COLO829 (cell line): ENCODE measurements at regions not wholly inside any gene's neighbourhood (a gene's known extent, or its start where the extent isn't known, plus 50 kb on each side); places are given as distances from the start of the nearest gene placed in this dataset.
"Not testable (repeated sequence)": the region's sequence is repeated elsewhere in the genome, so short reads cannot be mapped to it uniquely, and the experiment has no call there.

Source experiments
- DNase-seq: peaks from one replicate; pipeline ENCODE4 v3.0.0; 2012; ENCODE audit warnings: low spot score

DNA sequence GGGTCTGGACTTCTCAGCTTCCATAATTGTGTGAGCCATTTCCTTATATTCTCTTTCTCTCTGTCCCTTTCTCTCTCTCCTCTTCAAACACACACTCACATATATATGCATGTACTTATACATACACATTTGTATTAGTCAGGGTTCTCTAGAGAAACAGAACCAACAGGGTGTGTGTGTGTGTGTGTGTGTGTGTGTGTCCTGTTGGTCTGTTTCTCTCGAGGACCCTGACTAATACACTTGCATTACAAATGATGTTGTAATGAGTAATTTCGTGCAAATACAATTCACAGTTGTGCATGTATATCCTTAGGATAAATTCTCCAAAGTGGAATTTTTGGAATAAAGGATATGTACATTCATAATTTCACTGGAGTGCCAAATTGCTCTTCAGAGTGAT, 115.3 kb downstream of the NPIPB5 start:
- no peak for DNase-seq

DNA sequence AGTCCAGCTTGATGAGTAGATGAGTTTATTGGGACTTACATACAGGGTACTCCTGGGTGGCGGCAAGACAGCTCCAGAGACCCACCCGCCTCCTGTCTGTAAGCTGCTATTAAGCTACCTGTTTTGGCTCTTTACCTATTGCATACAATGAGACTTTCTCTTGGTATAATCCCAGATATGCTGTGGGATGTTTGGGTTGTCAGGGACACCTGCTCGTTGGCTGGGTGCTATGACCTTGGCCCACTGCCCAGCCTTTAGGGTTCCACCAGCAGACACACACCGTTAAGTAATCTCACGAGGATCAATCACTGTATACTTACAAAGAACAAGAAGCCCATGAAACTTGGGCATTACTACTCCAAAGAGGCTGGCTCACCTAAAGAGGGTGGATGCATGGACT, 116.4 kb downstream of the NPIPB5 start:
- no peak for DNase-seq

DNA sequence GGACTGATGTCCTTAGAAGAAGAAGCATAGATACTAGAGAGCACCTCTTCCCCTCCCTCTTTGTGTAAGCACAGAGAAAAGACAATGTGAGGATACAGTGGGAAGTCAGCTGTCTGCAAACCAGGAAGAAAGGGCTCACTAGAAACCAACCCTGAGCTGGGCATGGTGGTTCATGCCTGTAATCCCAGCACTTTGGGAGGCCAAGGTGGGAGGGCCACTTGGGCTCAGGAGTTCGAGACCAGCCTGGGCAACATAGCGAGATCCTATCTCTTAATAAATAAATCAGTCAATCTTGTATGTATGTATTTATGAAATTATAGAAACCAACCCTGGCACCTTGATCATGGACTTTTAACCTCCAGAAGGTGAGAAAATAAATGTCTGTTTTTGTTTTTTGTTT, 118.3 kb downstream of the NPIPB5 start:
- DNase-seq, result no peak

DNA sequence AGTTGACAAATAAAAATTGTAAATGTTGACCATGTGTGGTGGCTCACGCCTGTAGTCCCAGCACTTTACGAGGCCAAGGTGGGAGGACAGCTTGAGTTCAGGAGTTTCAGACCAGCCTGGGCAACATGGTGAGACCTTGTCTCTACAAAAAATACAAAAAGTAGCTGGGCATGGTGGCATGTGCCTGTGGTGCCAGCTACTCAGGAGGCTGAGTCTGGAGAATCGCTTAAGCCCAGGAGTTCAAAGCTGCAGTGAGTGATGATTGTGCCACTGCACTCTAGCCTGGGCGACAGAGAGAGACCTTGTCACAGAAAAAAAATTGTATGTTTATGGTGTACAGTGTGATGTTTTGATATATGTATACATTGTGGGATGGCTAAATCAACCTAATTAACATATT, 119.6 kb downstream of the NPIPB5 start:
- no peak for DNase-seq

DNA sequence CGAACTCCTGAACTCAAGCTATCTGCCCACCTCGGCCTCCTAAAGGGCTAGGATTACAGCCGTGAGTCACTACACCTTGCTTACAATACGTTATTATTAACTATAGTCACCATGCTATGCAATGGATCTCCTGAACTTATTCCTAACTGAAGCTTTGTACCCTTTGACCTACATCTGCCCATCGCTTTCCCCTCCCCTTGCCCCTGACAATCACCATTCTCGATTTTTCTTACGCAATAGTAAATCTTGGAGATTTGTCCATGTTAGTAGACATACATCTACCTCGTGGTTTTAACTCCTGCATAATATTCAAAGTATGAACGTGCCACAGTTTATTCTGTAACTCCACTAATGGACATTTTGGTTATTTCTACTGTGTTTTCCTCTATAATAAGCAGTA, 120.6 kb downstream of the NPIPB5 start:
- DNase-seq, result no peak

DNA sequence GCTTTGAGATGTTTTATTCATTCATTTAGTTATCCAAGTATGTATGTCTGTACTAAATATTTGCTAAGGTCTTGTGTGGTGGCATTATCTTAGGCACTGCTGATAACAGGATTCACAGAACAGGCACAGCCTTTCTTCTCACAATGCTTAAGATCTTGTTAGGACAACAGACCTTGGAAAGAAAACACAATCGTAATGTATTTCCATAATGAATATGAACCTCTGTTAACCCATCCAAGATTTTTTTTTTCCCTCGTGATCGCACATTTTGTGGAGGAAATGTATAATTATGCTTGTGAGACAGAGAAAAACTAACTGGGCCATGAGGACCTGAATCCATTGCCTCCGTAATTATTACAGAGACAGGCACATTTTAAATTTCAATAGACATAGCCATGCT, 121.9 kb downstream of the NPIPB5 start:
- peak; percentile 83 for DNase-seq

DNA sequence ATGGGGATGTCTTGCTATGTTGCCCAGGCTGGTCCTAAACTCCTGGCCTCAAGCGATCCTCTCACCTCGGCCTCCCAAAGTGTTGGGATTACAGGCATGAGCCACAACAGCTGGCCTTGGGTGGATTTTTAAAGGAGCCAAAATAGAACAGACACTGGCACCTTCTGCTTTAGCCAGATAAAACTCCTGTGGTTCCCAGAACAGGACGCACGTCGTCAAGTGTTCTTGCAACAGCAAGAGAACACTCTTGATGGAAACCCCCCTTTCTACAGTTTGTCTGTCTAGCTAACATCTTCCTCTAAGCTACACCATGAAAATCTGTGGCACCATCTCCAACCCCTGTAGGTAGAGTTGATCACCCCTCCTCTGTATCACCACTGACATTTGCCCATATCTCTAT, 122.6 kb downstream of the NPIPB5 start:
- no peak for DNase-seq

DNA sequence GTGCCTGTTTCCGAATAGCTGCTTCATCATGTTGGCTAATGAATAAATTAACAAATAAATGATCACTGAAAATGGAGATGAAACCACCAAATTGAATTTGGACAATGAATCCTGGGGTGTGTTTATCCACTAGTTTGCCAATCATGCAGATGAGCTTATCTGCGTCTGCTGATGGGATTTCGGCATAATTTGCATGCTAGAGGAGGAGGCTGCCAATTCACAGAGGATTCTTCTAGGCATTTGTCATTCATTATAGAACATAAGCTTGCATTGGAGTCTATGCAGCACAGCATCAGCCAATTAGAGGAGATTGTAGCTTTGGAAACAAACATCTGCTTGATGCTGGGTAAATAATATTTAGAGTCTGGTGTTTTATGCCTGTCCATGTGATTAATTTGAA, 123.1 kb downstream of the NPIPB5 start:
- no peak for DNase-seq

DNA sequence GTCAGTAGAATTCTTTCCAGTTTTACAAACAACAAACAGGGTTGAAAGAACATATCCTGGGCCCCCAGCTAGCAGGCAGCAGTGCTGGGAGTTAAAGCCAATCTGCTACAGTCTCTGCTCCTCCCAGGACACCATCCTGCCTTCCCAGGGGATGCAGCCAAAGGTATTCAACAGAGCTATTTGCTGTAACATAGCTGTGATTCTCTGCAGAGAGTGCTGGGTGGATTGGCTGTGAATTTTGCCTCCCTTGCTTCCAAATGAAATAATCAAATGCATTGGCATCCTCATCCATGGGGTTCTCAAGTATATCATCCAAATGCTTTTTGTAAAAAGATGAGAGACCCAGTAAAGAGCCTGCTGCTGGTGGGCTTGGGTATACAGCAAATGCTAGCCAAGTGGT, 124.3 kb downstream of the NPIPB5 start:
- no peak for DNase-seq

DNA sequence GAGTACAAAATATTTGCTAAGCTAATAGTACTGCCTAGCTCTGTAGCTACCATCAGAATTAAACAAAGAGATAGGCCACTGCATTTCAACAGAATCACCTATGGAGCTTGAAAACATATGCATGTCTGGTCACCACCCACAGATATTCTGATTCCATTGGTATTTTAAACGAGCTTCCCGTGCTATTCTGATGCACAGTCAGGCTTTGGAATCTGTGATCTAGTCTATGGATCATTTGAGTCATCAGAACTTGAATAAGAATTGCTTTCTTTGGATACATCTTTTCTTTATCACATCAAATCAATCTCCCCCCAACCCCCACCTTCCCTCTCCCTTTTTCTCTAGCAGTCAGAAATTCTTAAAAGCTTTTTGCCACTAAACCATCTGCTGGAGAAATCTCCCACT, 124.7 kb downstream of the NPIPB5 start:
- DNase-seq, result no peak

DNA sequence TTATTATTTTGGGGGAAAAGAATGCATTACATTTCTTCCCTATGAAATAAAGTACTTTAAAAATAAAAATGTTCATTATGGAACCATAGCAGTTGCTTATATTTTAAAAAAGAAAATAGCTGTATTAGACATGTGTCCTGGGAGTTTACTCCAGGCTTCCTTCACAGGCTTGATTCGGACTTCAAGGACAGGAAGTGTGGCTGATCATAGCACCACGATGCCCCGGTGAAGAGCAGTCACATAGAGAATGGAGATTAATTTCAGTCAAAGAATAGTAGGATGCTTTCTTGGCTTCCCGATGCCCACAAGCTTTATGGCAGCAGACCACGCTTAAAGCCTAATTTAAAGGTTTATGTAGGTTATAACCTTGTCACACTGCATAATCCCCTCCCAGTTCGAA, 125.1 kb downstream of the NPIPB5 start:
- DNase-seq, result no peak

DNA sequence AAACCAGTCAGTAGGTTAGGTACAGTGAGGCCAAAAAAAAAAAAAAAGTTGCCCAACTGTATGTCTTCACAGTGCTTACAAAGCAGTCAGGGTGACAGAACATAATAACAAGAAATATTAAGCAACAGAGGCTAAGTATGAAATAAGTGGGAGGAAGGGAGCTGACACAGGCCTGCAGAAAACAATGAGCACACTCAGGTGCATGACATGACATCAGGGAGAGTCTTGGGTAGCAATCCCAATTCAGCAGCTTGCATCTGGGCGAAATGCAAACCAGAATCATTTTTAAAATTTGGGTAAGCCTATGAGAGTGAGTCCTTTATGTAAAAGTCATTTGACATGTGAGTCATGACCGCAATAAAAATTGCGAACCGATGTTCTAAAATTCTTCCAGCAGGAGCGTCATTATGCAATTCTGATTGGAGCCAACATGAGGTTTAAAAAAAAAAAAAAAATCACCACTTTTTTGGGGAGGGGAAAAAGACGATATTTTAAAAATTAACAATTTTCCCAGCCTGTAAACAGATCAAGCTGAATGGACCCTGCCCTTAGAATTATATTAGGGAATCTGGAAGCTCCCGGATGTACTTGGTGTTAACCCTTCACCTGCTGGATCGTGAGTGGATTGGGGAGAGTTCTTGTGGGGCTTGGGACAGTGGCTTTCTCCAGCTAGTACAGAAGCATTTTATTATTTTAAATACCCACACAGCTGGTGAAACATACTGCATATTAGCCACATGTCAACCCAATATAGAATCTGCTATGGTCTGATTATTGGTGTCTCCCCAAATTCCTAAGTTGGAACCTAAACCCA, 127.9 kb downstream of the NPIPB5 start:
- DNase-seq, result peak; percentile 76

DNA sequence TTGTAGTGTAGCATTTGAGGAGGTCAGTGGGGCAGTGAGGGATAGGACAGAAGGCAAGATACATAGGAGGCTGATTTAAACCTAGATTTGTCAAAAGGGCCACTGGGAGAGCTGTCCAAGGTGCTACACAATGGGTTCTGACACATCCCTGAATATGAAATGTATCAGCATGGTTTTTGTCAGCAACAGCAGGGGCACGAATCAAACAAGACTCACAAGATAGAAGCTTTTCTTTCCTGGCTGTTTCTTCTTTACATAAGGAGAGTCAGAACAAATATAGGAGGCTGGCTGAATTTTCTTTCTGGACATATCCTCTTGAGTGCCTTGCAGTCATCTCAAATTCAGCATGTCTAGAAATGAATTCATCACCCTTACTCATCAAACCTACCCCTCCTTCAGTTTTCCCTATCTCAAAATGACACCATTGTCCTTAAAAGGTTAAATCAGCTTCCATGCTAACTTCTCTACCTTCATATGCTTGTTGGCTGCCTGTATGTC, 130.5 kb downstream of the NPIPB5 start:
- no peak for DNase-seq

DNA sequence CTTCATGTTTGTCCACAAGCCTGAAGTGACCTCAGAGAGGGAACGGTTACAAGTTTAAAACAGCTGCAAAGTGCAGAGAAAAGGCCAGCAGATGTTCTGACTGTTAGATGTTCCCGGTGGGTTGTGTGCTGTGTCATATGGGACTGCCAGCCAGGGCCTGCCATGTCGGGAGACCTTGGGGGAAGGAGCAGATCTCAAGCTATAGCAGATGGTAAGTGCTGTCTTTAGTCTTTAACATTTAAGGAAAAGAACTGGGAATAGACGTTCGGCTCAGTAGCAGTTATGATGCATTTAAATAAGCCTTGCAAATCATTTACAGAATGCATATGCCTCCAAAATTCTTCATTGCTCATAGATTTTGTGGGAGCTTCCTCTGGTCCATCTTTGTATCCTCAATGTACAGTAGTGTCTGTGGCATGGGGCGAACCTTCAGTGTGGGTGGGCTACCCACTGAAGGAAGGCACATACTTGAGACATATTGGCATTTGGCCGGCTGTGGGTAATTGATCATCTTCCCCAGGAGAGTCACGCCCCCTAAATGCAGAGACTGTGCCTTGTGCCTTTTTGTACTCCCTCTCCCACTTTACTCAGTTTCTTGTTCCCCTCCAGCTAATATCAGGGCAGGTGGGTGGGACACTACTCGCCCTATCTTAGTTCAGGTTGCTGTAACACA, 131.9 kb downstream of the NPIPB5 start:
- no peak for DNase-seq

DNA sequence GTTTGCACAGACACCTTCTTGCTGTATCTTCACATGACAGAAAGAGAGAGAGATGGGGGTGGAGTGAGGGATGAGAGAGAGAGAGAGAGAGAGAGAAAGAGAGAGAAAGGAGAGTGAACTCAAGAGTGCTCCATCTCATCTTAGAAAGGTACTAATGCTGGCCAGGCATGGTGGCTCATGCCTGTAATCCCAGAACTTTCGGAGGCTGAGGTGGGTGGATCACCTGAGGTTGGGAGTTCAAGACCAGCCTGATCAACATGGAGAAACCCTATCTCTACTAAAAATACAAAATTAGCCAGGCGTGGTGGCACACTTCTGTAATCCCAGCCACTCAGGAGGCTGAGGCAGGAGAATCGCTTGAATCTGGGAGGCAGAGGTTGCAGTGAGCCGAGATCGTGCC, 132.5 kb downstream of the NPIPB5 start:
- DNase-seq, result not testable (repeated sequence)

DNA sequence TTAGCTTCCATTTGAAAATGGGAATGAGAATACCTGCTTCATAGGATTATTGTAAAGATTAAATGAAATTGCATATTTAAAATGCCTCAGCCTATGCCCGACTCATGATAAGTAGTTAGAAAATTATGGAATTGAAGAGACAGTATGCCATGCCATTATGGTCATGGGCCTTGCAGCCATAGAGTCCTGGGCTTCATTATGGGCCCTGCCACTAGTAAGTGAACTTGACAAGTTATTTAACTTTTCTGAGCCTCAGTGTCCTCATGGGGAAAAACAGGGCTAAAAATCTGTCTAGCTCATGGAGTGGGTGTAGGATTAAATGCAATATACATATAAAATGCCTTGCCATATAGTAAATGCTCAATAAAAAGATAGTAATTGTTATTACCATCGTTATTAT, 133.2 kb downstream of the NPIPB5 start:
- no peak for DNase-seq

DNA sequence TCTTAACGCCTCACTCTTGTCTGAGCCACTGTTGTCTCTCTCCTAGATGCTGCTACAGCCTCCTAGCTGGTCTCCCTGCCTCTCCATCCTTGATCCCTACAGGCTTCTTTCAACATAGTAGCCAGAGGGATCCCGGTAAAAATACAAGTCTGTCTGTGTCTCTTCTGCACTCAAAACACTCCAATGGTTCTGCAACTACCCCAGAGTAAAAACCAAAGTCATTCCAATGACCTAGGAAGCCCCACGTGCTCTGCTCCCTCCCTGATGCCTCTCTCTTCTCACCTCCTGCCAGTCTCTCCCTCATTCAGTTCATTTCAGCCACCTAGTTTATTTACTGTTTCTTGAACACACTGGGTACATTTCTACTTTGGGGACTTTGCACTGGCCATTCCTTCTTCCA, 135.2 kb downstream of the NPIPB5 start:
- no peak for DNase-seq

DNA sequence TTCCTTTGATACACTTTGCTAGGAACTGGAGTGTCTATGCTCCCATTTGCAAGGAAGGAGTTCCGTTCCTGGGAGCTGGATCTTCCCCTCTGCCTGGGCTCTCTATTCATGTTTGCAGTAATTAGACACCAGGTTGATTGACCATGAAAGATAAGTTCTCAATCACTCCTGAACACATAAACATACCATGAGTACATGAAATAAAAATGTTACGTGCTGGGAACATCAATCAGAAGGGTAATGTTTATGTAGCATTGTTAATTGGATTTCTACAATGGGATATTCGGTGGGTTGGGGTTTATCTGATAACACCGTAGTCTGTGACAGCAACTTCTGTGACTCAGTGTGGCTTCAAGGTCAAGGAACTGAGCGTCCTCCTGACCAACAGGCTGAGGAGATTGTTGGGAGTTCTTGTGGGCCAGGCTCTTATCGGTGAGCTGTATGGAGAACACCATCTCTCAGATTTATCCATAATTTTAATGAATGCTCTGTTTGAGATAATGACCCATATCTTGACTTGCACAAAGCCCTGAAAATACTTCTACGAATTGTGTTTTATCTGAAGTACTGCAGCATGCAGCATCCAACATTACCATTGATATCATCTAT, 136.4 kb downstream of the NPIPB5 start:
- DNase-seq, result no peak

DNA sequence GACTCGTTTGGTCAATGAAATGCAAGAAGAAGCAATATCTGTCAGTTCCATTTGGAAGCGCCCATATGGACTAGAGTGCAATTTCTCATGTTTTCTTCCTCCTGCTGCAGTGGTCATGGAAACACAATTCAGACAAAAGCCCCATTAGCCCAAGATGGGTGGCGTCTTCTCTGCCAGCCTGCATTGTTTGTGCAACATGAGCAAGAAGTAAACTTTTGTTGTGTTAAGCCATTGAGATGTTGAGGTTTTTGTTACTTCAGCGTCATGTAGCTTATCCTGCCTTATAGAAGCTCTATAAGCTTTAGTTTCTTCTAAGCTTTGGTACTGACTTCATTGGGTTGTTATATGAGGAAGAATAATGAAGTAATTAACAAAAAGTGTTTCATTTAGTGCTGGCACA, 137.4 kb downstream of the NPIPB5 start:
- no peak for DNase-seq

DNA sequence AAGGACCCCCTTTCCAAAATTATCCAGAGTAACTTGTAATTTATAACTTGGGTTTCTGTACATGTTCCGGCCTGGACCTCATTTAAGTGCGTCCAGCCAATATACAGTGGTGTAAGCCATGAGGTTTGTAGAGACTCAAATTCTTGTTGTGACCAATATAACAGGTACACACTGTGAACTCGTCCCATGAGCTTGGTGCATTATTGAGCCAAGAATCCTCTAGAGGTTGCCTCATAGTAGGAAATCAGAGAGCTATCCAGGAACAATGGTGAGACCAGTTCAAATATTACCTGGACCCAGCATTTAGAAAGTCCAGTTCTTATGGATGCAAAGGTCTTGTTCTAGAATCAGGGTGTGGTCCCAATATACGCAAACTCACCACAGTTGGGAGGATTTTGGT, 138.2 kb downstream of the NPIPB5 start:
- DNase-seq, result no peak

DNA sequence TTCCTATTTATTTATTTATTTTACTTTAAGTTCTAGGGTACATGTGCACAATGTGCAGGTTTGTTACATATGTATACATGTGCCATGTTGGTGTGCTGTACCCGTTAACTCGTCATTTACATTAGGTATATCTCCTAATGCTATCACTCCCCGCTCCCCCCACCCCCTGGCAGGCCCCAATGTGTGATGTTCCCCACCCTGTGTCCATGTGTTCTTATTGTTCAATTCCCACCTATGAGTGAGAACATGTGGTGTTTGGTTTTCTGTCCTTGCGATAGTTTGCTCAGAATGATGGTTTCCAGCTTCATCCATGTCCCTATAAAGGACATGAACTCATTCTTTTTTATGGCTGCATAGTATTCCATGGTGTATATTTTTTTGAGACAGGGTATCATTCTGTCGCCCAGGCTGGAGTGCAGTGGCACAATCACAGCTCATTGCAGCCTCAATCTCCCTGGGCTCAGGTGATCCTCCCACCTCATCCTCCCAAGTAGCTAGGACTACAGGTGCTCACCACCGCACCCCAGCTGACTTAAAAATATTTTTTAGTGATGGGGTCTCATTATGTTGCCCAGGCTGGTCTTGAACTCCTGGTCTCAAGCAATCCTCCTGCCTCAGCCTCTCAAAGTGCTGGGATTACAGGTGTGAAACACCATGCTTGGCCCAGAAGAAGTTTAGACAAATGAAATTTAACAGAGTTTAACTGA, 140.6 kb downstream of the NPIPB5 start:
- not testable (repeated sequence) for DNase-seq

DNA sequence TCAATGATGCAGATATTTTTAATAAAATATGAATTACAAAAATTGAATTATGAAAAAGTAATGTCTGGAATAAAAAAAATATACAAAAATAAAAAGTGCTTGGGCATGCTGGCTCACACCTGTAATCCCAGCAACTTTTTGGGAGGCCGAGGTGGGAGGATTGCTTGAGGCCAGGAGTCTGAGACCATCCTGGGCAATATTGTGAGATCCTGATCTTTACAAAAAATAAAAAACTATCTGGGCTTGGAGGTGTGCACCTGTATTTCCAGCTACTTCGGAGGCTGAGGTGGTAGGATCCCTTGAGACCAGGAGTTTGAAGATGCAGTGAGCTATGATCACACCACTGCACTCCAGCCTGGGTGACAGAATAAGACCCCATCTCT, 141.8 kb downstream of the NPIPB5 start:
- DNase-seq, result no peak

DNA sequence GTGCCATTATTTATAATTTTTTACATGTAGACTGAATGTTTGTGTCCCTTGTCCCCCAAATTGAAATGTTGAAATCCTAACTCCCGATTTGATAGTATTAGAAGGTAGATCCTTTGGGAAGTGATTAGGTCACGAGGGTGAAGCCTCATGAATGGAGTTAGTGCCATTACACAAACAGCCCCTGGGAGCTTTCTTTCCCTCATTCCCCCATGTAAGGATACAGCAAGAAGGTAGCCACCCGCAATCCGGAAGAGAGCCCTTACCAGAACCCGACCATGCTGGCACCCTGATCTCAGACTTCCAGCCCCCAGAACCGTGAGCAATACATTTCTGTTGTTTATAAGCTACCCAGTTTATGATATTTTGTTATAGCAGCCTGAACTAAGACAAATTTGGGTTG, 143.2 kb downstream of the NPIPB5 start:
- DNase-seq, result no peak
